NB4 (cell line): ENCODE measurements at regions not wholly inside any gene's neighbourhood (a gene's known extent, or its start where the extent isn't known, plus 50 kb on each side); places are given as distances from the start of the nearest gene placed in this dataset.

ENCODE experiments used
- CTCF ChIP-seq: IDR thresholded peaks from one replicate; pipeline ENCODE4 v1.5.1; 2012; ENCODE audit warnings: low read depth, low read length
- POLR2A ChIP-seq: IDR thresholded peaks from 2 replicates; pipeline ENCODE4 v1.6.1; 2011; ENCODE audit warnings: mild to moderate bottlenecking; ENCODE audit not compliant: insufficient read length; ENCODE audit errors: extremely low read depth

- TF ChIP-seq CTCF (no peak), POLR2A (no peak)
These were observed 138.4 kb downstream of the FAT3 start for GRCh38 chr11:92362989-92363388.
